ENCODE measurements at regions not wholly inside any gene's neighbourhood (a gene's known extent, or its start where the extent isn't known, plus 50 kb on each side); places are given as distances from the start of the nearest gene placed in this dataset.
"Not testable (repeated sequence)": the region's sequence is repeated elsewhere in the genome, so short reads cannot be mapped to it uniquely, and the experiment has no call there.

- TF ChIP-seq EZH2 (IDR thresholded peaks at IDR 0.05; ENCODE audit: borderline replicate concordance, low read depth, low read length, severe bottlenecking); CTCF (IDR thresholded peaks at IDR 0.05; ENCODE audit: borderline replicate concordance, extremely low read depth, low read length, poor library complexity, severe bottlenecking): not testable (repeated sequence)
Observed at GRCh38 chr9:39463696-39464095, 108.2 kb downstream of the SPATA31A1 start.

Measured in DND-41 (cell line).